Pancreas (tissue), 10 donors: ENCODE measurements at regions not wholly inside any gene's neighbourhood (a gene's known extent, or its start where the extent isn't known, plus 50 kb on each side); places are given as distances from the start of the nearest gene placed in this dataset.
A peak's percentile ranks its signal among the peaks of the same experiment; 100 is the strongest.

Source experiments
- ATAC-seq, 4 donors: fragments of 200-7000 bp; cut with Tn5 transposase; one replicate each; pipeline versions ENCODE4 v1.8.0 to v1.9.1; 2020; ENCODE audit warnings: mild to moderate bottlenecking in 4 of 4, moderate library complexity in 4 of 4
- DNase-seq, 6 donors: peaks; one replicate each; pipeline ENCODE4 v3.0.0-alpha.2; 2020
- FAIRE-seq: peaks from 2 replicates; lab custom pipeline; 2012; peaks lifted over from hg19 to GRCh38; lab: Jason Lieb, UNC
- H3K27ac ChIP-seq, 4 donors: fragments of 200-600 bp; sonication (generic); 1 replicate in 3 of 4; 2 replicates in 1 of 4; pipeline versions ENCODE4 v1.5.0 to v1.8.0; 2020
- H3K27me3 ChIP-seq, 4 donors: fragments of 200-600 bp; one replicate each; pipeline ENCODE4 v1.8.0; 2021
- H3K36me3 ChIP-seq, 3 donors: fragments of 200-600 bp; sonication (generic) in 1 of 3; one replicate each; pipeline versions ENCODE4 v1.5.0 to v1.8.0; 2020 to 2021
- H3K4me1 ChIP-seq, 3 donors: fragments of 200-600 bp; one replicate each; pipeline ENCODE4 v1.8.0; 2021
- H3K4me3 ChIP-seq, 4 donors: fragments of 200-600 bp; sonication (generic) in 2 of 4; one replicate each; pipeline versions ENCODE4 v1.5.0 to v1.8.0; 2020 to 2021
- H3K9me3 ChIP-seq, 4 donors: fragments of 200-600 bp; one replicate each; pipeline ENCODE4 v1.8.0; 2021
- WGBS, 2 donors: extraction: QIAGEN DNeasy Blood & Tissue Kit; methylation state at CpG; one replicate each; pipeline ENCODE4 v1.1.7; 2013; 5-methylcytosine and 5-hydroxymethylcytosine counted together
- intact Hi-C, 3 donors: fragments of 100-400 bp; cut with DNase I; formaldehyde crosslinking; loops; one replicate each; pipeline versions ENCODE4 v1.11.1 to v1.14.2; 2022
- TF ChIP-seq, protein P1 (sequence below), 4 donors: fragments of 200-600 bp; sonication (generic) in 3 of 4; IDR thresholded peaks; one replicate each; pipeline versions ENCODE4 v1.5.0 to v1.8.0; 2021; ENCODE audit warnings: antibody characterized with exemption in 4 of 4
- donor health status: healthy with polysubstance abuse.
- donor health status: DM: no; HTN: no; CAD: no; lungs with moderate emphysema.
- donor health status: DM: no; HTN: no; CAD: no.
- donor health status: control.
- donor health status: control.
- donor health status: Bipolar disorder and iron deficiency.
- donor health status: DM: yes; HTN: yes; CAD: no.
- donor health status: DM: no; HTN: no; CAD: no.
- donor health status: DM: no; HTN: no; CAD: no.
- donor health status: DM: yes; HTN: yes; CAD: no.

GRCh38 chr2:53476834-53477233, 290.8 kb upstream of the CHAC2 start:
- DNase-seq (no peak), FAIRE-seq (no peak), ATAC-seq (no peak)
- no peaks in the 10 kb centered on the region for H3K4me1 ChIP-seq
- H3K4me3 ChIP-seq: no peak overlapping the region
- H3K27me3 ChIP-seq: no peaks in the 10 kb centered on the region
- no peak overlapping the region for H3K27ac ChIP-seq
- WGBS, 2 donors: 93 to 95% methylated on average over 6 of the region's 6 CpGs
- TF ChIP-seq, protein P1, sequence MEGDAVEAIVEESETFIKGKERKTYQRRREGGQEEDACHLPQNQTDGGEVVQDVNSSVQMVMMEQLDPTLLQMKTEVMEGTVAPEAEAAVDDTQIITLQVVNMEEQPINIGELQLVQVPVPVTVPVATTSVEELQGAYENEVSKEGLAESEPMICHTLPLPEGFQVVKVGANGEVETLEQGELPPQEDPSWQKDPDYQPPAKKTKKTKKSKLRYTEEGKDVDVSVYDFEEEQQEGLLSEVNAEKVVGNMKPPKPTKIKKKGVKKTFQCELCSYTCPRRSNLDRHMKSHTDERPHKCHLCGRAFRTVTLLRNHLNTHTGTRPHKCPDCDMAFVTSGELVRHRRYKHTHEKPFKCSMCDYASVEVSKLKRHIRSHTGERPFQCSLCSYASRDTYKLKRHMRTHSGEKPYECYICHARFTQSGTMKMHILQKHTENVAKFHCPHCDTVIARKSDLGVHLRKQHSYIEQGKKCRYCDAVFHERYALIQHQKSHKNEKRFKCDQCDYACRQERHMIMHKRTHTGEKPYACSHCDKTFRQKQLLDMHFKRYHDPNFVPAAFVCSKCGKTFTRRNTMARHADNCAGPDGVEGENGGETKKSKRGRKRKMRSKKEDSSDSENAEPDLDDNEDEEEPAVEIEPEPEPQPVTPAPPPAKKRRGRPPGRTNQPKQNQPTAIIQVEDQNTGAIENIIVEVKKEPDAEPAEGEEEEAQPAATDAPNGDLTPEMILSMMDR (IDR thresholded peaks at IDR 0.05): no peak
- no peaks in the 10 kb centered on the region for H3K36me3 ChIP-seq
- H3K9me3 ChIP-seq: no peaks in the 10 kb centered on the region
- intact Hi-C loops: no loop called here

GRCh38 chr2:53475766-53476165, 291.8 kb upstream of the CHAC2 start:
- Histone ChIP-seq H3K4me3 (no peak overlapping the region), H3K27me3 (no peaks in the 10 kb centered on the region), H3K9me3 (no peaks in the 10 kb centered on the region), H3K36me3 (no peaks in the 10 kb centered on the region), H3K27ac (no peak overlapping the region), H3K4me1 (no peaks in the 10 kb centered on the region)
- ATAC-seq (no peak), FAIRE-seq (no peak), DNase-seq (no peak)
- 86 to 97% methylated on average over 2 of the region's 2 CpGs for WGBS, 2 donors
- intact Hi-C loops: no loop called here
- TF ChIP-seq, protein P1 (IDR thresholded peaks at IDR 0.05): no peak

GRCh38 chr2:53475321-53475720, 292.3 kb upstream of the CHAC2 start:
- WGBS, 2 donors: 92 to 98% methylated on average over 2 of the region's 2 CpGs
- H3K27ac ChIP-seq: no peak overlapping the region
- H3K4me1 ChIP-seq: no peaks in the 10 kb centered on the region
- no peak for FAIRE-seq
- no peaks in the 10 kb centered on the region for H3K9me3 ChIP-seq
- DNase-seq: no peak
- no peaks in the 10 kb centered on the region for H3K36me3 ChIP-seq
- TF ChIP-seq, protein P1 (IDR thresholded peaks at IDR 0.05): no peak
- no peak for ATAC-seq
- H3K27me3 ChIP-seq: no peaks in the 10 kb centered on the region
- intact Hi-C loops: no loop called here
- no peak overlapping the region for H3K4me3 ChIP-seq

GRCh38 chr2:53474914-53475313, 292.7 kb upstream of the CHAC2 start:
- FAIRE-seq (no peak), ATAC-seq (no peak), DNase-seq (no peak)
- intact Hi-C loops: no loop called here
- Histone ChIP-seq H3K4me1 (no peaks in the 10 kb centered on the region), H3K9me3 (no peaks in the 10 kb centered on the region), H3K4me3 (no peak overlapping the region), H3K27ac (no peak overlapping the region), H3K27me3 (no peaks in the 10 kb centered on the region), H3K36me3 (no peaks in the 10 kb centered on the region)
- TF ChIP-seq, protein P1 (IDR thresholded peaks at IDR 0.05): no peak
- WGBS, 2 donors: 85 to 86% methylated on average over 2 of the region's 2 CpGs

DNA sequence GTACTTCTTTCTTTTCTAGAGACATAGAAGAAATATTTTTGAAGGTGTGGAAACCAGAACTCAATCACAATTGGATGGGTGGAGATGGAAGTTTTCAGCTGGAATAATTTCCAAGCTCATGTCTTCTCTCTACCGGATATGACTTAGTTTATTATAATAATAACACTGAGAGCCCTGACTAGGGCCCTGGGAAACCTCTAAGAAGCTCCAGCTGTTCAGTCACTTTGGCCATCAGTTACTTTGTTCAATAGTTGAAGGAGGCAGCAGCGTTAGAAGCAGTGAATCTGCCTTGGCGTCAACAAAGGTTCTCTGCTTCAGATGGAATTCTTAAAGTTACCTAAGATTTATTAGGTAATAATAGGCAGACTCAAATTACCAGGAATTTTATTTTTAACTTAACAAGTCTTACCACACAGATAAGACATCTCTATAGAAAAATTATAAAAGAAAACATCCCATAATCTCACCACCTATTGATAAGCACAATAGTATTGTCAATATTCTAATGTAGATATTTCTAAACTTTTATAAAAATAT, 293.8 kb upstream of the CHAC2 start:
- ATAC-seq: peak; percentile 65 to 83 (median 74)
- Histone ChIP-seq H3K27me3 (no peaks in the 10 kb centered on the region), H3K4me3 (no peak overlapping the region), H3K36me3 (no peaks in the 10 kb centered on the region), H3K27ac (no peak overlapping the region), H3K4me1 (no peaks in the 10 kb centered on the region), H3K9me3 (no peaks in the 10 kb centered on the region)
- intact Hi-C loops: no loop called here
- DNase-seq: peak in 2 of 6 donors; percentile 15 to 33
- 11 to 24% methylated on average over 3 of the region's 3 CpGs for WGBS, 2 donors
- TF ChIP-seq, protein P1 (IDR thresholded peaks at IDR 0.05): no peak
- no peak for FAIRE-seq
